ENCODE measurements at regions not wholly inside any gene's neighbourhood (a gene's known extent, or its start where the extent isn't known, plus 50 kb on each side); places are given as distances from the start of the nearest gene placed in this dataset.

DNA sequence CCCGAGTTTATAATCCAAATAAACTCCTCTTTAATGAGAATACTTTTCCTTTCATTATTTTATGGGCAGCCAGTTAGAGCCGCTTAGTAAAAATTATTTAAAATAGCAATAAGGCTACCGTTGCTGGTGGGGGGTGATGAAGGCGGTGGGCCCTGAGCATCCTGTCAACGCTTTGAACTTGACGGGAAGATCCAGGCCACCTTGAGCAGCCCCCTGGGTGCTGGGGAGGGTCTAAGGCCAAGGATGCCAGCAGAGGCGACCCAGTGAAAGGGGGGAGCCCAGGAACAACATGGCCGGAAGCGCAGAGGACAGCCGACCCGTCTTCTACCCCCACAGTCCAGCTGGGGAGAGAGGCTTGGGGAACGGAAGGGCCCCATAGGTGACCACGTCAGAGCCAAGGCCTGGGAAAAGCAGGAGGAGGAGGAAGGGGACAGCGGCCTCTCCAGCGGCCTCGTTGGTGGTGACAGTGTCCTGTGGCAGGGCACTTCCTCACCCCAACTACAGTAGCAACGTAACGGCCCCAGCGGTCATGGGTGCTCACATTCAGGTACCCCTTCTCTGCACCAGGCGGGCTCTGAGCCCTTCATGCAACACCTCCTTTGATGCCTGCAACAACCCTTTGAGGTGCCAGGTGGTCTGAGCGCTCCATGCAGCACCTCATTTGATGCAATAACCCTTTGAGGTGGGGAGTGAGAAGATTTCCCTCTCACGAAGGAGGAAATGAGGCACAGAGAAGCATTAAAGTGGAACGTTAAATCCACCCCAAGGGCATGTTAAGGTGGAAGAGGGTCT is 695.3 kb downstream of the TBC1D22A start:
- TF ChIP-seq POLR2A (IDR thresholded peaks at IDR 0.05; ENCODE audit: low read depth, low read length) = no peak
- TF ChIP-seq TAF1 (IDR thresholded peaks at IDR 0.05; ENCODE audit: low read depth, low read length) = no peak

Data from GM12891 (cell line).